K562 (cell line): ENCODE measurements at regions not wholly inside any gene's neighbourhood (a gene's known extent, or its start where the extent isn't known, plus 50 kb on each side); places are given as distances from the start of the nearest gene placed in this dataset.
A peak's percentile ranks its signal among the peaks of the same experiment; 100 is the strongest.

Experiments used
- ATAC-seq: fragments of 200-7000 bp; cut with Tn5 transposase; 3 replicates; pipeline ENCODE4 v1.9.1; 2020; ENCODE audit warnings: moderate library complexity
- BruUV-seq: library from RNA; stranded (reverse); fragments of 400-500 nt; replicated peaks from 2 replicates; lab custom pipeline; 2021; lab: Mats Ljungman, UMichigan
- CTCF ChIA-PET: fragments of 300-600 bp; formaldehyde crosslinking; extraction: SDS; loops from one replicate; lab custom pipeline; 2021; ENCODE audit warnings: low intra/inter-chr PET ratio; lab: Yijun Ruan, JAX
- POLR2A ChIA-PET: fragments of 300-600, 350-650 bp; sonication (Branson Sonifier 250); formaldehyde crosslinking; extraction: SDS; loops from one replicate; lab custom pipeline; 2021; ENCODE audit warnings: antibody characterized with exemption, inconsistent platforms; lab: Yijun Ruan, JAX
- DNase-seq, 4 experiments: peaks; one replicate each; pipeline versions ENCODE4 v3.0.0 to v3.0.0-alpha.2; 2011 to 2018; ENCODE audit warnings: low spot score in 3 of 4, mixed read lengths in 3 of 4; ENCODE audit errors: extremely low read depth in 1 of 4
- FAIRE-seq: peaks from 2 replicates; lab custom pipeline; 2011; peaks lifted over from hg19 to GRCh38; lab: Jason Lieb, UNC
- H2AFZ ChIP-seq: 2 replicates; pipeline ENCODE4 v1.6.0; 2011; ENCODE audit warnings: low read depth, low read length, control low read depth, inconsistent platforms
- H3K27ac ChIP-seq: fragments of 200-600 bp; 3 replicates; pipeline ENCODE4 v1.8.0; 2011; ENCODE audit warnings: low read depth, mild to moderate bottlenecking, control low read depth, inconsistent platforms, low read length, moderate library complexity, mixed read lengths; ENCODE audit errors: extremely low read depth
- H3K27me3 ChIP-seq, 2 experiments: fragments of 300-600 bp in 1 of 2; 2 replicates in 1 of 2; 3 replicates in 1 of 2; pipeline versions ENCODE4 v1.6.0 to v1.8.0; 2011; ENCODE audit warnings: inconsistent platforms in 2 of 2, low read length in 2 of 2, mild to moderate bottlenecking in 1 of 2, mixed read lengths in 1 of 2, moderate library complexity in 1 of 2; ENCODE audit not compliant: control insufficient read depth in 2 of 2, insufficient read depth in 2 of 2
- H3K36me3 ChIP-seq: fragments of 300-600 bp; 3 replicates; pipeline ENCODE4 v1.8.0; 2011; ENCODE audit warnings: mild to moderate bottlenecking, low read length, inconsistent platforms; ENCODE audit not compliant: control insufficient read depth, insufficient read depth
- H3K4me1 ChIP-seq, 2 experiments: fragments of 200-600 bp in 1 of 2; replicated peaks in 1 of 2; 2 replicates in 1 of 2; 3 replicates in 1 of 2; pipeline versions ENCODE4 v1.5.1 to v1.8.0; 2011; ENCODE audit warnings: inconsistent platforms in 2 of 2, low read length in 2 of 2, mild to moderate bottlenecking in 1 of 2, mixed read lengths in 1 of 2, moderate library complexity in 1 of 2; ENCODE audit not compliant: control insufficient read depth in 2 of 2, insufficient read depth in 2 of 2
- H3K4me2 ChIP-seq: 2 replicates; pipeline ENCODE4 v1.6.1; 2011; ENCODE audit warnings: low read length, control low read depth, inconsistent platforms, mixed read lengths; ENCODE audit not compliant: insufficient read depth
- H3K4me3 ChIP-seq: fragments of 200-600 bp; sonication (generic), shearing (Covaris generic); 2 replicates; pipeline ENCODE4 v1.5.1; 2016; ENCODE audit warnings: control low read depth, inconsistent platforms
- H3K79me2 ChIP-seq: fragments of 200-600 bp; 3 replicates; pipeline ENCODE4 v1.8.0; 2011; ENCODE audit warnings: low read length, inconsistent platforms; ENCODE audit not compliant: control insufficient read depth, insufficient read depth
- H3K9ac ChIP-seq, 2 experiments: 2 replicates each; pipeline versions ENCODE4 v1.6.0 to v1.6.1; 2011; ENCODE audit warnings: low read depth in 2 of 2, low read length in 2 of 2, control low read depth in 1 of 2, inconsistent platforms in 1 of 2, mild to moderate bottlenecking in 1 of 2, mixed read lengths in 1 of 2; ENCODE audit not compliant: insufficient read depth in 1 of 2
- H3K9me1 ChIP-seq: one replicate; pipeline ENCODE4 v1.6.0; 2011; ENCODE audit warnings: inconsistent platforms, mild to moderate bottlenecking, low read length, moderate library complexity; ENCODE audit not compliant: control insufficient read depth, insufficient read depth
- H3K9me3 ChIP-seq: replicated peaks from 2 replicates; pipeline ENCODE4 v1.5.1; 2011; ENCODE audit warnings: low read depth, low read length, inconsistent platforms; ENCODE audit not compliant: control insufficient read depth, insufficient read depth
- H4K20me1 ChIP-seq: replicated peaks from 2 replicates; pipeline ENCODE4 v1.6.1; 2011; ENCODE audit warnings: low read length, inconsistent platforms, mixed read lengths; ENCODE audit not compliant: control insufficient read depth, insufficient read depth
- BCOR ChIP-seq: fragments of 450-650 bp; IDR thresholded peaks from 2 replicates; pipeline ENCODE4 v1.6.1; 2016
- BRD4 ChIP-seq: fragments of 200-600 bp; sonication (generic); IDR thresholded peaks from 2 replicates; pipeline ENCODE4 v1.6.1; 2017; ENCODE audit warnings: inconsistent platforms
- CGGBP1 ChIP-seq: fragments of 250-450 bp; sonication (Bioruptor Pico); IDR thresholded peaks from 2 replicates; pipeline ENCODE4 v1.9.0; 2021; ENCODE audit warnings: mild to moderate bottlenecking
- MAFF ChIP-seq: IDR thresholded peaks from 2 replicates; pipeline ENCODE4 v1.6.1; 2012; ENCODE audit warnings: low read length, improper control_type of control experiment
- MAFG ChIP-seq: fragments of 450-650 bp; conservative IDR thresholded peaks from 2 replicates; pipeline ENCODE4 v1.6.1; 2016; ENCODE audit warnings: missing genetic modification characterization, missing compliant biosample characterization
- PATZ1 ChIP-seq: fragments of 250-450 bp; sonication (Bioruptor Pico); IDR thresholded peaks from 2 replicates; pipeline ENCODE4 v1.5.0; 2020; ENCODE audit warnings: mild to moderate bottlenecking, borderline replicate concordance
- POLR3G ChIP-seq: IDR thresholded peaks from 2 replicates; pipeline ENCODE4 v1.6.1; 2011; ENCODE audit not compliant: insufficient read length, insufficient replicate concordance; ENCODE audit errors: extremely low read depth
- SMARCC2 ChIP-seq: fragments of 450-650 bp; IDR thresholded peaks from 2 replicates; pipeline ENCODE4 v1.6.1; 2017; ENCODE audit warnings: antibody characterized with exemption, moderate library complexity, mild to moderate bottlenecking, low read depth
- SRSF3 ChIP-seq: fragments of 200-400 bp; formaldehyde crosslinking; IDR thresholded peaks from 2 replicates; pipeline ENCODE4 v1.6.1; 2016; ENCODE audit warnings: mild to moderate bottlenecking, low read length, moderate library complexity; ENCODE audit not compliant: insufficient read depth
- STAT6 ChIP-seq: sonication (generic); formaldehyde crosslinking; IDR thresholded peaks from 2 replicates; pipeline ENCODE4 v1.8.1; 2023; ENCODE audit warnings: mild to moderate bottlenecking, missing genetic modification reagents
- ZFP30 ChIP-seq: fragments of 250-450 bp; sonication (Bioruptor Pico); IDR thresholded peaks from 2 replicates; pipeline ENCODE4 v1.8.0; 2022; ENCODE audit warnings: moderate library complexity, mild to moderate bottlenecking, inconsistent platforms, borderline replicate concordance
- ZNF239 ChIP-seq: fragments of 250-450 bp; sonication (Bioruptor Pico); IDR thresholded peaks from 2 replicates; pipeline ENCODE4 v1.4.0; 2020; ENCODE audit warnings: mild to moderate bottlenecking
- ZNF41 ChIP-seq: fragments of 250-450 bp; sonication (Bioruptor Pico); conservative IDR thresholded peaks from 2 replicates; pipeline ENCODE4 v1.4.0; 2020; ENCODE audit warnings: mild to moderate bottlenecking
- WGBS: fragments of 100-300 bp; shearing (Covaris generic); methylation state at CpG from one replicate; pipeline ENCODE4 v1.1.6; 2016; ENCODE audit warnings: low coverage, mixed read lengths; ENCODE audit not compliant: insufficient coverage; ENCODE audit errors: missing lambda C conversion rate; 5-methylcytosine and 5-hydroxymethylcytosine counted together
- in situ Hi-C: fragments of 300-500 bp; cut with MboI; formaldehyde crosslinking; loops from 4 replicates; pipeline ENCODE4 v1.15.0; 2018; ENCODE audit warnings: inconsistent platforms, mixed read lengths
- intact Hi-C: fragments of 100-400 bp; cut with micrococcal nuclease; formaldehyde crosslinking; loops from 2 replicates; pipeline ENCODE4 v1.14.2; 2022
- TF ChIP-seq, protein P1 (sequence below): IDR thresholded peaks from 2 replicates; pipeline ENCODE4 v1.6.1; 2016; ENCODE audit warnings: missing genetic modification characterization, missing compliant biosample characterization
- TF ChIP-seq, protein P2 (sequence below): fragments of 450-650 bp; formaldehyde crosslinking; conservative IDR thresholded peaks from 2 replicates; pipeline ENCODE4 v1.4.0; 2022; ENCODE audit warnings: mild to moderate bottlenecking, missing genetic modification characterization

- Histone ChIP-seq H3K9ac (no peak overlapping the region), H3K79me2 (no peaks in the 10 kb centered on the region), H3K4me3 (no peak overlapping the region), H2AFZ (no peak overlapping the region), H3K4me2 (no peak overlapping the region), H3K27me3 (no peaks in the 10 kb centered on the region; a peak in 1 of 5 replicates), H3K9me3 (no peaks in the 10 kb centered on the region), H3K36me3 (no peaks in the 10 kb centered on the region), H3K27ac (no peak overlapping the region), H3K4me1 (no peaks in the 10 kb centered on the region), H4K20me1 (no peaks in the 10 kb centered on the region), H3K9me1 (no peaks in the 10 kb centered on the region)
- no peak for DNase-seq
- no TSS peak for BruUV-seq
- WGBS: 0% methylated on average over 1 of the region's 3 CpGs
- no peak for ATAC-seq
- FAIRE-seq: no peak
- POLR2A ChIA-PET: interaction anchor here (1.0 kb wide), 1 partner anchor 8 kb away, joined by 3 read pairs; no protein-coding TSS in a partner anchor
- intact Hi-C loops: no loop called here
- CTCF ChIA-PET: interaction anchor here (0.7 kb wide), 1 partner anchor 731 kb away, joined by 3 read pairs; no protein-coding TSS in a partner anchor
- in situ Hi-C loops: no loop called here
- no peak for TF ChIP-seq ZFP30 (CRISPR knock-in tag)
- no peak for TF ChIP-seq SMARCC2
- no peak for TF ChIP-seq PATZ1 (CRISPR knock-in tag)
- TF ChIP-seq, protein P1, sequence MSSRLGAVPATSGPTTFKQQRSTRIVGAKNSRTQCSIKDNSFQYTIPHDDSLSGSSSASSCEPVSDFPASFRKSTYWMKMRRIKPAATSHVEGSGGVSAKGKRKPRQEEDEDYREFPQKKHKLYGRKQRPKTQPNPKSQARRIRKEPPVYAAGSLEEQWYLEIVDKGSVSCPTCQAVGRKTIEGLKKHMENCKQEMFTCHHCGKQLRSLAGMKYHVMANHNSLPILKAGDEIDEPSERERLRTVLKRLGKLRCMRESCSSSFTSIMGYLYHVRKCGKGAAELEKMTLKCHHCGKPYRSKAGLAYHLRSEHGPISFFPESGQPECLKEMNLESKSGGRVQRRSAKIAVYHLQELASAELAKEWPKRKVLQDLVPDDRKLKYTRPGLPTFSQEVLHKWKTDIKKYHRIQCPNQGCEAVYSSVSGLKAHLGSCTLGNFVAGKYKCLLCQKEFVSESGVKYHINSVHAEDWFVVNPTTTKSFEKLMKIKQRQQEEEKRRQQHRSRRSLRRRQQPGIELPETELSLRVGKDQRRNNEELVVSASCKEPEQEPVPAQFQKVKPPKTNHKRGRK: peak; percentile 48; the same call in 1 of the 2 replicates
- no peak for TF ChIP-seq ZNF41 (CRISPR knock-in tag)
- TF ChIP-seq MAFG (tag): peak; percentile 85
- TF ChIP-seq ZNF239: no peak
- no peak for TF ChIP-seq CGGBP1 (CRISPR knock-in tag)
- TF ChIP-seq MAFF: peak; percentile 74
- TF ChIP-seq, protein P2, sequence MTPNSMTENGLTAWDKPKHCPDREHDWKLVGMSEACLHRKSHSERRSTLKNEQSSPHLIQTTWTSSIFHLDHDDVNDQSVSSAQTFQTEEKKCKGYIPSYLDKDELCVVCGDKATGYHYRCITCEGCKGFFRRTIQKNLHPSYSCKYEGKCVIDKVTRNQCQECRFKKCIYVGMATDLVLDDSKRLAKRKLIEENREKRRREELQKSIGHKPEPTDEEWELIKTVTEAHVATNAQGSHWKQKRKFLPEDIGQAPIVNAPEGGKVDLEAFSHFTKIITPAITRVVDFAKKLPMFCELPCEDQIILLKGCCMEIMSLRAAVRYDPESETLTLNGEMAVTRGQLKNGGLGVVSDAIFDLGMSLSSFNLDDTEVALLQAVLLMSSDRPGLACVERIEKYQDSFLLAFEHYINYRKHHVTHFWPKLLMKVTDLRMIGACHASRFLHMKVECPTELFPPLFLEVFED (CRISPR knock-in tag): no peak
- no peak for TF ChIP-seq BCOR
- no peak for TF ChIP-seq SRSF3
- TF ChIP-seq POLR3G: no peak
- TF ChIP-seq STAT6: no peak
- no peak for TF ChIP-seq BRD4
These were observed 100.3 kb downstream of the RBMX2 start for GRCh38 chrX:130502016-130502570.
